ENCODE measurements at regions not wholly inside any gene's neighbourhood (a gene's known extent, or its start where the extent isn't known, plus 50 kb on each side); places are given as distances from the start of the nearest gene placed in this dataset.

GRCh38 chrX:143429811-143430210 is 87.5 kb downstream of the SPANXN3 start:
- TF ChIP-seq EZH2 (IDR thresholded peaks at IDR 0.05; ENCODE audit: low read depth, low read length, severe bottlenecking) (no peak), HDAC6 (IDR thresholded peaks at IDR 0.05; ENCODE audit: low read depth, low read length) (no peak)

Data from H1 (cell line).